Kidney glomerular epithelial cell (primary cell): ENCODE measurements at regions not wholly inside any gene's neighbourhood (a gene's known extent, or its start where the extent isn't known, plus 50 kb on each side); places are given as distances from the start of the nearest gene placed in this dataset.
"Not testable (repeated sequence)": the region's sequence is repeated elsewhere in the genome, so short reads cannot be mapped to it uniquely, and the experiment has no call there.

Experiments
- DNase-seq: peaks from one replicate; lab custom pipeline; 2025; lab: John Stamatoyannopoulos, UW

GRCh38 chr1:94362466-94363058, 55.6 kb upstream of the ABCD3 start:
- DNase-seq, result no peak

DNA sequence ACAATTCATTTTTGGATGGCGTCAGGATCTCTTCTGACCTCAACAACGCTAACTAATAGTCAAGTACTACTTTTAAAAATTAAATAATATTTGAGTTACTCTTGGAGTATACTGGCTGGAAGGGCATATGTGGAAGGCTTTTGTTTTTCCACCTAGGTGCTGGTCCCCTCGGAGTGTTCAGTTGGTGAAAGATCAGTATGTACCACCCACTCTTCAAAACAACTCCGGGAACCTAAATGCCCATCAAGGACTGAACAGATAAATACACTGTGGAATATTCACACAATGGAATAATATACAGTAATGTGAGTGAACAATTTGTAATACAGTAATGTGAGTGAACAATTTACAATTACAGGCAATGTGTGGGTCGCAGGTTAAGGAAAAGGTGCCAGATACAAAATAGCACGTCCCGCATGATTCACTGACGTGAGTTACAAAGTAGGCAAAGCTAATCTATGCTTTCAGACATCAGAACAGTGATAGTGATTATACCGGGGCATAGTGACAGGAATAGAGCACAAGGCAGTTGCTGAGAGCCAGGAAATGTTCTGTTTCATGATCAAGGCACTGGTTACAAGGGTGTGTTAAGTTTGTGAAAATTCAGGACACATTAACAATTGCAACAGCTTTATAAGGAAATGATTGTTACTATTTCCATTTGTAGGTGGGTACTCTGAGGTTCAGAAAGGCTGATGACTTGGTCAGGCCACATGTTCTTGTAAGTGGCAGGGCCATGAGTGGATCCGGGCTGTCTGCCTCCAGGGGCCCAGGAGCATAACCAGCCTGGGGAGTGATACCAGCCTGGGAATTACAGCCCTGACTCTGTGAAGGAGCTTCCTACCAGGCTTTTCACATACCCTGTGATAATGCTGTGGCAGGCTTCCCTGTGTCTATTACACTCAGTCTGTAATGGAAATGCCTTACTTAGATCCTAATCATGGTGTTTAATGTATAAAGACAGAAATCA, 59.3 kb upstream of the ABCD3 start:
- no peak for DNase-seq

DNA sequence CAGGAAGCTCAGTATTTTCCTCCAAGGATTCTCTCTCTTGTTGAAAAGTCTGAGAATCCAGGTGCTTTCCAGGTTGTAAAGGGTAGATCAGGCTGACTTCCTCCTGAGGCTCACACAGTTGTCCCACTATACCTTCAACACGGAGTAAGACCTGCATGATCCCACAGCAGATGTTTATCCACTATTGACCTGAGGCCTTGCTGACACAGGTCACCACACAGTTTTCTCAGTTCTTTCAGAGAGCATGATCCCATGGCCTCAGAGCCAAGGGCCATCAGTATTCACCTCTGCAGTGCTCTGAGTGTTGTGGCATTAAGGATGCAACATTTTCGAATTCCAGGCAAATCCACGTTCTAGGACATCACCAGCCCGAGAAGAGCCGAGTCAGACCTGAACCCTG, 60.5 kb upstream of the ABCD3 start:
- DNase-seq, result no peak

DNA sequence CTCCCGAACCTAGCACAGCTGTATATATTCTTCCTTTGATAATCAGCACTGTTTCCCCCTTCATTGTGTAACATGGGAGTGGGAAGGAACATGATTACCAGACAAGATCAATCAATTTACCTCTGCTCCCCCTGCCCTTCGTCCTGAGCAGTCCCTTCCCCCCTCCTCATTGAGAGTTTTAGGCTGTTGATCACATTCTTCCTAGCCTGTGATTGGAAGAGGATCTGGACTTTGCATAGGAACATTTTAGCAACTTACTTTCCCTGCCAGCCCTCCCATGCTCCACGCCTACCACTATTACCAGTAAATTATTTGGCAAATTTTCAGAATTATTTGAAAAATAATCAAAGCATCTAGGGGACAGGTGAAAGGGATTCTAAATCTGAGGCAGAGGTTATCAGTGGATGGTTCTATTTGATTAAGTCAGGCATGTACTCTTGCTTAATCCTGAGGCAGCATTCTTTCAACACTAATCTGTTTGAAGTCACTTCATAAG, 62.7 kb upstream of the ABCD3 start:
- DNase-seq, result no peak

GRCh38 chr1:94351481-94351880, 66.7 kb upstream of the ABCD3 start:
- DNase-seq, result no peak

GRCh38 chr1:94350350-94350924, 67.8 kb upstream of the ABCD3 start:
- no peak for DNase-seq

DNA sequence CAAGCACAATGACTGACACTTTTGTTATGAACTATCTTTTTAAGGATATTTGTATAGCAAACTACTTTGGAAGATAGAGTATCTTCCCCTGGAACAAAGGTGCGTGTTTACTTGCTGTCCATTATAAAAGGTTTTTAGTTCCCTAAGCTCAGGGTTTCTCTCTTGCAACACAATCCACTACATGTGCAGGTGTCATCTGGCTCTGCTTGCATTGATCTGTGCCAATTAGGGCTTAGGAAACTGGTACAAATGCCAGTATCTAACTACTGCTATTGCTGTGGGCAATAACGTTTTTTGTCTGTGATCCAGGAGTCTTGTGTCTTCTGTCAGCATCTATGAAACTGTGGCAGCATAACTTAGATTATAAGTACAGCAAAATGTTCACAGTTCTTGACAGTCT, 68.3 kb upstream of the ABCD3 start:
- DNase-seq, result no peak

DNA sequence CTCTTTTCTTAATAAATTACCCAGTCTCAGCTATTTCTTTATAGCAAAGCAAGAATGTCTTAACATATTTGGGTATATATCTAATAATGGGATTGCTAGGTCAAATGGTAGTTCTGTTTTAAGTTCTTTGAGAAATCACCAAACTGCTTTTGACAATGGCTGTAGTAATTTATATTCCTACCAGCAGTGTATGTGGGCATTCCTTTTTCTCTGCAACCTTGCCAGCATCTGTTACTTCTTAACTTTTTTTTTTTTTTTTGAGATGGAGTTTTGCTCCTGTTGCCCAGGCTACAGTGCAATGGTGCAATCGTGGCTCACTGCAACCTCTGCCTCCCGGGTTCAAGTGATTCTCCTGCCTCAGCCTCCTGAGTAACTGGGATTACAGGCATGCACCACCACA, 69.8 kb upstream of the ABCD3 start:
- DNase-seq, result not testable (repeated sequence)

GRCh38 chr1:94345148-94345721, 73.0 kb upstream of the ABCD3 start:
- DNase-seq, result no peak

DNA sequence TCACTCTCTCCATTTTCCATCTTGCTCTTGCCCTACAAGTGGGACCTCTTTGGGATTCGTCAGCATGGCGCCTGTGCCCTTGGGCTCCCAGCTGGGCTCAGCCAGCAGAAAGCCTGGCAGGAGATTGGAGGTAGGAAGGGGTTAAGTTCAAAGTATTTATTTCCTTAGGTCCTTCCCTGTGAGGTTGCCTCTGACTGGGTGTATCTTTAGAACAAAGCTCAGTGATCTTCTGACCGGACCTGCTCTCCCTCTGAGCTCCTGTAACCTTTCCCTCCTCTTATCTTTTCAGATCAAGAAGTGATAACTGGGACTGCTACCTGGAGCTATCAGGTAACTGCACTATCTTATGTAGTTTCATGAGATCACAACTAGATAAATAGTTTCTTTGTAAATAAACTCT, 75.8 kb upstream of the ABCD3 start:
- no peak for DNase-seq

GRCh38 chr1:94339206-94339927, 78.8 kb upstream of the ABCD3 start:
- DNase-seq, result no peak

DNA sequence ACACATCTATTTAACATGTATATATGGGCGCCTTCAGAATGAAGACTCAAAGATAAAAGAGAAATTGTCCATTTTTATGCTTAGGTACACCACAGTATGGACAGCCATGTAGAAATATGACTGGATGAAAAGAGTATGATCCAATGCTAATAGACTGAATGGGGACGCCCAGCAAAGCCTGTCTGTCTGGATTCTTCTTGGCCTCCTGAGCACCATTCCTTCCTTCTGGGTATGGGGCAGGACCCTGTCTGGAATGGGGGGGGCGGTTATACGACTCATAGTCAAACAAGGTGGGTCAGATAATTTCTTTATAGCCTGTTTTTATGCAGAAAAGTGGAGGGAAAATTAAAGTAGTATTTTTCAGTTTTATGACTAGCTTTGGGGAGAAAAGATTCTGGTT, 81.2 kb upstream of the ABCD3 start:
- DNase-seq, result no peak

DNA sequence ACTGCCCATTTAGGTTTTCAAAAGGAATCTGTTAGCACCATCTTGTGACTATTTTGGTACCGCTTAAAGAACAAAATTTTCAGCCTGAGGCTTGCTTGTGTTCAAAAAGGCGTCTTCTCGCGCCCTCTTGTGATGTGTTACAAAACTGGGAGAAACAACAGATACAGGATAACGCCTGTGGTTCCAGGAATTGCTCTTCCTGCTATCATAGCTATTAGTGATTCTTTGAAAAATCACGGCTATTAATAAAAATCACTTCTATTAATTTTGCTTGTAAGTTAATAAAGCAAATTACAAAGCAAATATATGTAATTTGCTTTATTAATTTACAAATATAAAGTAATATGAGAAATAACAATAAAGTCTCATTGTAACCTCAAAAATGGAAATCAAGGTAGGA, 82.2 kb upstream of the ABCD3 start:
- peak; percentile 83 for DNase-seq

- DNase-seq, result no peak
Measured at GRCh38 chr1:94335447-94335846, 82.7 kb upstream of the ABCD3 start.

DNA sequence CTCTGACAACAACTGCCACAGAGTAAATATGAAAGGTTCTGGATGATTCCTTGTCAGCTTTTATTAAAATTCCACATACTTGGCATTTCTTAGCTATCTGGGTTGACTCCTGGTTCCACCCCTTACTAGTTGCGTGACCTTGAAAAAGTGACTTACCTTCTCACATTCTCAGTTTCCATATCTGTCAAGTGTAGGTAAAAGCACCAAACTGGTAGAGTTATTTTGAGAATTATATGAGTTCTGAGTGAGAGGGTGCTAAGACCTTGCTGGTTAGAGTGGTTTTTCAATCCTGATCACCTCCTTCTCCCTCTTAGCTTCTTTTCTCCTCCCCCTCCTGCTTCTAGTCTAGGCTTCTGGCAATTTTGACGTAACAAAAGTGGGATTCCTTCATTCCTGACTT, 83.4 kb upstream of the ABCD3 start:
- DNase-seq, result no peak

- DNase-seq, result no peak
Measured at GRCh38 chr1:94332952-94333351, 85.2 kb upstream of the ABCD3 start.

DNA sequence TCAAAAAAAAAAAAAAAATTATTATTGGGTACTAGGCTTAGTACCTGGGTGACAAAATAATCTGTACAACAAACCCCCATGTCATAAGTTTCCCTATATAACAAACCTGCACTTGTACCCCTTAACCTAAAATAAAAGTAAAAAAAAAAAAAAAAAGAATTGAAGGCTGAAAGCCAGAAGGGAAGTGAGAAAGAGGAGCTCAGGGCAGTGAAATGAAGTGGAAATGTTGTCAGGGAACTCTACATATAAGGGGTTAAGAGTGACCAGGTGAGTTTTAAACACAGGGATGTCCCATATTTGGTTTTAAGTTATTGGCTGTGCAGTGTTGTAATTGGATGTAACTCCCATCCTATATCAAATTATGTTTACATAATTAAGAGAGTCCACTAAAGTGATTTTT, 85.7 kb upstream of the ABCD3 start:
- no peak for DNase-seq

DNA sequence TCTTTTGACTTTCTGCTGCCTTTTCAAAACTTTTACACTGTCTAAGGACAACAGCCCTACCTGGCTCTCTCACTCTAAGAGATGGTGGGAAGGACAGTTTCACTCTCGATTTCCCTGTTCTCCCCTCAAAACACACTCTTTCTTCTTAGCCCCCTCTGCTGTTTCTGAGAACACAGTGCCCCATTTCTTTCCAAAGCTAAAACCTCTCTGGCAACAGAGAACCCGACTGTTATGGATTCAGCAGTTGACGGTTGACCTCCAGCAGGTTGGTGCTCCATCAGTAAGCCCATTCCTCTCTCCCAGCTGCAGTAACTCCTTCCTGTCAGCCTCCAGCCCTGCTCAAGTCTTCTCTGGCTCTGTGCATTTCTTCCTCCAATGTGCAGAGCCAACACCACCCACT, 88.2 kb upstream of the ABCD3 start:
- no peak for DNase-seq

GRCh38 chr1:94329276-94329675, 88.9 kb upstream of the ABCD3 start:
- DNase-seq, result no peak

- peak; percentile 82 for DNase-seq
Measured at GRCh38 chr1:94327001-94327690, 89.8 kb upstream of the ARHGAP29 start.

GRCh38 chr1:94326329-94326728, 88.9 kb upstream of the ARHGAP29 start:
- DNase-seq, result no peak
